Body of pancreas (tissue), 4 donors: ENCODE measurements at regions not wholly inside any gene's neighbourhood (a gene's known extent, or its start where the extent isn't known, plus 50 kb on each side); places are given as distances from the start of the nearest gene placed in this dataset.

Source experiments
- ATAC-seq: fragments of 150-250 bp; one replicate; pipeline ENCODE4 v1.9.1; 2016
- DNase-seq, 4 donors: peaks; one replicate each; pipeline ENCODE4 v3.0.0-alpha.2; 2019
- H3K27ac ChIP-seq, 4 donors: fragments of 200-600 bp; sonication (generic); 1 replicate in 3 of 4; 2 replicates in 1 of 4; pipeline versions ENCODE4 v1.5.1 to v1.6.1; 2016 to 2019; ENCODE audit warnings: mild to moderate bottlenecking in 1 of 4, mixed read lengths in 1 of 4, moderate library complexity in 1 of 4
- H3K27me3 ChIP-seq, 2 donors: fragments of 200-600 bp; sonication (generic); one replicate each; pipeline ENCODE4 v1.6.0; 2016; ENCODE audit warnings: mild to moderate bottlenecking in 1 of 2
- H3K36me3 ChIP-seq, 2 donors: fragments of 200-600 bp; sonication (generic); replicated peaks in 1 of 2; 2 replicates each; pipeline ENCODE4 v1.5.1; 2016; ENCODE audit warnings: low read depth in 2 of 2; ENCODE audit not compliant: insufficient read depth in 1 of 2
- H3K4me1 ChIP-seq: fragments of 200-600 bp; sonication (generic); one replicate; pipeline ENCODE4 v1.6.0; 2016
- H3K4me3 ChIP-seq, 2 donors: fragments of 200-600 bp; sonication (generic); 1 replicate in 1 of 2; 2 replicates in 1 of 2; pipeline ENCODE4 v1.5.1; 2016 to 2019
- H3K9me3 ChIP-seq, 3 donors: fragments of 200-600 bp; sonication (generic); 1 replicate in 2 of 3; 2 replicates in 1 of 3; pipeline ENCODE4 v1.5.1; 2016
- POLR2A ChIP-seq, 3 donors: fragments of 450-650 bp; IDR thresholded peaks; one replicate each; pipeline ENCODE4 v1.6.1; 2016; ENCODE audit warnings: antibody characterized with exemption in 3 of 3, mild to moderate bottlenecking in 2 of 3
- WGBS, 2 donors: methylation state at CpG; one replicate each; pipeline ENCODE4 v1.1.5; 2017; 5-methylcytosine and 5-hydroxymethylcytosine counted together
- intact Hi-C: fragments of 100-400 bp; cut with DNase I; formaldehyde crosslinking; loops from one replicate; pipeline ENCODE4 v1.15.1; 2023
- TF ChIP-seq, protein P1 (sequence below), 7 experiments: fragments of 450-650 bp in 4 of 7; fragments of 200-600 bp in 3 of 7; sonication (generic) in 3 of 7; IDR thresholded peaks; one replicate each; pipeline ENCODE4 v1.5.1; 2016 to 2019; ENCODE audit warnings: antibody characterized with exemption in 7 of 7

DNA sequence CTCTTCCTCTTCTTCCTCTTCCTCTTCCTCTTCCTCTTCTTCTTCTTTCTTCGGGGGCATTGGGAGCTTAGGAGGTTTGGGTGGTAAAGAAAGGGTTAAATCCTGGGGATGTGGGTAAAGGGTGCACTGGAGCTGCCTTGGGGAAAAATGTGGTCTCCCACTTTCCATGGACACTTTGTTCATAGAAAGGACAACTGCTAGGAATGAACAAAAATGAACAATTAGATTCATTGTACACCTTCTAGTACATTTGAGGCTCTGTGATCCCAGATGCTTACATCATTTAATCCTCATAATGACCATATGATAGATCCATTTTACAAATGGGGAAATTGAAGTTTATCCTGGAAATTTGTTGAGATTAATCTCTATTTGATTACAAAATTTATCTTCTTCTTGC, 699.7 kb downstream of the TUSC7 start:
- Histone ChIP-seq H3K4me3 (no peak overlapping the region), H3K27ac (no peak overlapping the region), H3K27me3 (no peaks in the 10 kb centered on the region), H3K4me1 (peaks cover 21% of the 10 kb centered on the region), H3K36me3 (no peaks in the 10 kb centered on the region), H3K9me3 (no peaks in the 10 kb centered on the region)
- TF ChIP-seq, protein P1, sequence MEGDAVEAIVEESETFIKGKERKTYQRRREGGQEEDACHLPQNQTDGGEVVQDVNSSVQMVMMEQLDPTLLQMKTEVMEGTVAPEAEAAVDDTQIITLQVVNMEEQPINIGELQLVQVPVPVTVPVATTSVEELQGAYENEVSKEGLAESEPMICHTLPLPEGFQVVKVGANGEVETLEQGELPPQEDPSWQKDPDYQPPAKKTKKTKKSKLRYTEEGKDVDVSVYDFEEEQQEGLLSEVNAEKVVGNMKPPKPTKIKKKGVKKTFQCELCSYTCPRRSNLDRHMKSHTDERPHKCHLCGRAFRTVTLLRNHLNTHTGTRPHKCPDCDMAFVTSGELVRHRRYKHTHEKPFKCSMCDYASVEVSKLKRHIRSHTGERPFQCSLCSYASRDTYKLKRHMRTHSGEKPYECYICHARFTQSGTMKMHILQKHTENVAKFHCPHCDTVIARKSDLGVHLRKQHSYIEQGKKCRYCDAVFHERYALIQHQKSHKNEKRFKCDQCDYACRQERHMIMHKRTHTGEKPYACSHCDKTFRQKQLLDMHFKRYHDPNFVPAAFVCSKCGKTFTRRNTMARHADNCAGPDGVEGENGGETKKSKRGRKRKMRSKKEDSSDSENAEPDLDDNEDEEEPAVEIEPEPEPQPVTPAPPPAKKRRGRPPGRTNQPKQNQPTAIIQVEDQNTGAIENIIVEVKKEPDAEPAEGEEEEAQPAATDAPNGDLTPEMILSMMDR (IDR thresholded peaks at IDR 0.05), result no peak
- no peak for TF ChIP-seq POLR2A (IDR thresholded peaks at IDR 0.05)
- WGBS, 2 donors, result 63 to 92% methylated on average over 1 of the region's 1 CpG
- DNase-seq (no peak), ATAC-seq (no peak)
- intact Hi-C loops, result no loop called here

DNA sequence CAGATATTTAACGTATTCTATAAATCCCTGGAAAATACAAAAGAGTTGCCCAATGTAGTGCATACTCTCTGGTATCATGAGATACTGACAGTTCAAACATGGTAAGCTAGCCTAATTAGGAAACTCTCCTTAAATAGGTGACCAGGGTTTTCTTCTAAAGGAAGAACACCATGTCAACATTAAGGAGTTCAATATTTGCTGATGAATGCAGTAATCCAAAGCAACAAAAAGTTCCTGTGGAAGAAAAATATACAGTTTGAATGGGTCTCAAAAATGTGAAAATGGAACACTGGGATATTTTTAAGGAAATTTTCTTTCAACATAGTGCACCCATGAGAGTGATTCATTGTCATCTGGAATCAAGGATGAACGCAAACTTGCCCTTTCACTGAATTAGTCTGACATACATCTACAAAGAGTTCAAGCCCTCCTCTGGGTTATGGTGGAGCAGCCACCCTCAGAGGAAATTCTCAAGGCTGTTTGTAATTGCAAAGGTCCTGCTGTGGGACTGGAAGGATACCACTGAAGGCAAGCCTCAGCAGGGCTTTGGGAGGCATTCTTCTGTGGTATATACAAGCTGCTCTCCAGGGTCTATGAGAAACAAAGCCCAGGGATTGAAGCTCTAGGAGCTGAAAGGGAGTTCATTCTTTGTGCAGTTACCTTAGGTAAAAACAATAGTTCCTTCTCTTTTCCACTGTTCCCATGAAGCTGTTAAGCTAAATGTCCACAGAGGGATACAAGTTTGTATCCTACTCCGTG, 700.3 kb downstream of the TUSC7 start:
- TF ChIP-seq, protein P1 (IDR thresholded peaks at IDR 0.05), result no peak
- TF ChIP-seq POLR2A (IDR thresholded peaks at IDR 0.05), result no peak
- DNase-seq, result no peak
- Histone ChIP-seq H3K4me3 (no peak overlapping the region), H3K36me3 (no peaks in the 10 kb centered on the region), H3K27me3 (no peaks in the 10 kb centered on the region), H3K4me1 (peaks cover 14% of the 10 kb centered on the region), H3K9me3 (no peaks in the 10 kb centered on the region), H3K27ac (no peak overlapping the region)
- no peak for ATAC-seq
- 70 to 80% methylated on average over 3 of the region's 3 CpGs for WGBS, 2 donors
- intact Hi-C loops, result no loop called here

DNA sequence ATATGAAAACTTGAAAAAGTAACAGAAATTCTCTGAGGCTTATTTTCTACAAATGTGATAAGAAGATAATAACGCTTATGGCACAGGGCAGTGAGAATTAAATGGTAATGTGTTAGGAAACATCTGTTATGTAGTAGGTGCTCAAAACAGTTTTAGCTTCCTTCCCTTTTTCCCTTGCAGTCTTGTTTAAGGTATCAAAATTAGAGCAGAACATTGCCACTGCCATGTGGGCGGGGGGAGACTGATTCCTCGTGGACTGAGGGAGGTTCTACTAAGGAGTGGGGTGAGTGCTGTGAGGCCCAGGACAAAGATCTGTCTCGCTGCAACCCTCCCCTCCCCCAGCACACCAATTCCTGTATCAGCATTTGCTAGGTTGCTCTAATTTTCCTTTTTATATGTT, 702.4 kb downstream of the TUSC7 start:
- ATAC-seq (no peak), DNase-seq (no peak)
- Histone ChIP-seq H3K4me1 (peaks cover 3% of the 10 kb centered on the region), H3K27ac (no peak overlapping the region), H3K9me3 (no peaks in the 10 kb centered on the region), H3K4me3 (no peak overlapping the region), H3K36me3 (no peaks in the 10 kb centered on the region), H3K27me3 (no peaks in the 10 kb centered on the region)
- TF ChIP-seq POLR2A (IDR thresholded peaks at IDR 0.05), result no peak
- TF ChIP-seq, protein P1 (IDR thresholded peaks at IDR 0.05), result no peak
- WGBS, 2 donors, result 50 to 67% methylated on average over 4 of the region's 4 CpGs
- intact Hi-C loops, result no loop called here

DNA sequence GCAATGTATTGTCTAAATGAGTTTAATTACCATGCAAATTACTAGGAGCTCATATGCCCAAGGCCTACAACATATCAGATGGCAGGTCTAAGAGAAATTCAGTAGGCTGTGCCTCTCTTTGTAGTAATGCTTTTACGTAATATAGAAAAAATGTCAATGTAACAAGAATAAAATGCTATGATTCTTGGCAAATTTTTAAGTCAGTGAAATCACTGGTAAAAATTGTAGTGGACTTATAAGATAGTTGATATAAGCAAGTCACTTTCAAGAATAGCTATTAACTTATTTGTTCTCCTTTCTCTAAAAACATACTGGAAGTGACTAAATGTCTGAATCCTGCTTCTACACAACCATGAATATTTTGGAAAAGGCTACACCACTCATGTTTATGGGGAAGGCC, 707.8 kb downstream of the TUSC7 start:
- H3K9me3 ChIP-seq, result no peaks in the 10 kb centered on the region
- ATAC-seq (no peak), DNase-seq (no peak)
- H3K27ac ChIP-seq, result no peak overlapping the region
- WGBS, 2 donors, result 88 to 100% methylated on average over 1 of the region's 1 CpG
- TF ChIP-seq, protein P1 (IDR thresholded peaks at IDR 0.05), result no peak
- no peak for TF ChIP-seq POLR2A (IDR thresholded peaks at IDR 0.05)
- no peaks in the 10 kb centered on the region for H3K4me1 ChIP-seq
- no peaks in the 10 kb centered on the region for H3K36me3 ChIP-seq
- intact Hi-C loops, result no loop called here
- no peaks in the 10 kb centered on the region for H3K27me3 ChIP-seq
- H3K4me3 ChIP-seq, result no peak overlapping the region

DNA sequence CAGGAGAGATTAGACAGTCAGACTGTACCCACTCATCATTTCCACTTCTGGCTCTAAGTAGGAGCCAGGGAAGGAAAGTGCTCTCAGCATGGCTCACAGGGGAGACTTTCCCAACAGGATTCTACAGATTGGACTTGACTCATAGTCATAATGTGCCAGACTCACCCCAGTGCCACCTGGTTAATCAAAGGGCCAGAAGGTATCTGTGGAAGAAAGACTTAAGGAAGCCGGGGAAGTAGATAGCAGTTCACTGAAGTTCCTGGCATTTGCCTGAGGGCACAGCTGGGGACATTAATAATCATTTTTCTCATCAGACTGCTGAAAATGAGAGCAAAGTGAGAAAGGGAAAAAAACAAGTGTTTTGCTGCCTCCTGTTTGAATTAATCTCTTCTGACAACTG, 717.5 kb downstream of the TUSC7 start:
- H3K4me3 ChIP-seq, result no peak overlapping the region
- peaks cover 7% of the 10 kb centered on the region for H3K4me1 ChIP-seq
- no peaks in the 10 kb centered on the region for H3K27me3 ChIP-seq
- TF ChIP-seq, protein P1 (IDR thresholded peaks at IDR 0.05), result no peak
- TF ChIP-seq POLR2A (IDR thresholded peaks at IDR 0.05), result no peak
- intact Hi-C loops, result no loop called here
- no peaks in the 10 kb centered on the region for H3K36me3 ChIP-seq
- 70 to 76% methylated on average over 1 of the region's 1 CpG for WGBS, 2 donors
- H3K27ac ChIP-seq, result no peak overlapping the region
- DNase-seq (no peak), ATAC-seq (no peak)
- H3K9me3 ChIP-seq, result no peaks in the 10 kb centered on the region
